ENCODE measurements at regions not wholly inside any gene's neighbourhood (a gene's known extent, or its start where the extent isn't known, plus 50 kb on each side); places are given as distances from the start of the nearest gene placed in this dataset.
"Not testable (repeated sequence)": the region's sequence is repeated elsewhere in the genome, so short reads cannot be mapped to it uniquely, and the experiment has no call there.

- ATAC-seq; H3K36me3 ChIP-seq; H3K27ac ChIP-seq; H3K4me3 ChIP-seq; DNase-seq; intact Hi-C loops (cut with DNase I); H3K27me3 ChIP-seq (ENCODE audit: low read depth): not testable (repeated sequence)
- H3K4me1 ChIP-seq, result peaks cover 19% of the 10 kb centered on the region
- peaks cover 12% of the 10 kb centered on the region for H3K9me3 ChIP-seq
These were observed 61.3 kb downstream of the ZNF860 start for GRCh38 chr3:32042867-32043266.

GRCh38 chr3:32045091-32045915 lies 61.1 kb upstream of the GPD1L start:
- Histone ChIP-seq H3K27ac (peak overlapping the region; percentile 42), H3K9me3 (peaks cover 12% of the 10 kb centered on the region), H3K4me3 (no peak overlapping the region), H3K27me3 (ENCODE audit: low read depth) (no peaks in the 10 kb centered on the region), H3K36me3 (no peaks in the 10 kb centered on the region), H3K4me1 (peaks cover 18% of the 10 kb centered on the region)
- intact Hi-C loops (cut with DNase I), result no loop called here
- no peak for TF ChIP-seq CTCF (IDR thresholded peaks at IDR 0.05)
- no peak for DNase-seq
- peak; percentile 75 to 81 for ATAC-seq

- H3K36me3 ChIP-seq, result no peaks in the 10 kb centered on the region
- TF ChIP-seq CTCF (IDR thresholded peaks at IDR 0.05), result no peak
- no peak for DNase-seq
- intact Hi-C loops (cut with DNase I), result no loop called here
- ATAC-seq, result no peak
- no peaks in the 10 kb centered on the region for H3K27me3 ChIP-seq (ENCODE audit: low read depth)
- peaks cover 18% of the 10 kb centered on the region for H3K4me1 ChIP-seq
- no peak overlapping the region for H3K4me3 ChIP-seq
- H3K9me3 ChIP-seq, result peaks cover 12% of the 10 kb centered on the region
- peak overlapping the region; percentile 42 for H3K27ac ChIP-seq
These were observed 60.3 kb upstream of the GPD1L start for GRCh38 chr3:32046102-32046501.

- TF ChIP-seq CTCF (IDR thresholded peaks at IDR 0.05), result no peak
- Histone ChIP-seq H3K9me3 (no peaks in the 10 kb centered on the region), H3K27me3 (ENCODE audit: low read depth) (no peaks in the 10 kb centered on the region), H3K27ac (no peak overlapping the region), H3K36me3 (no peaks in the 10 kb centered on the region), H3K4me1 (peaks cover 18% of the 10 kb centered on the region), H3K4me3 (no peak overlapping the region)
- intact Hi-C loops (cut with DNase I), result no loop called here
- DNase-seq (no peak), ATAC-seq (no peak)
These were observed 57.8 kb upstream of the GPD1L start for GRCh38 chr3:32048487-32049182.

- ATAC-seq (no peak), DNase-seq (no peak)
- H3K4me3 ChIP-seq, result no peak overlapping the region
- H3K27me3 ChIP-seq (ENCODE audit: low read depth), result no peaks in the 10 kb centered on the region
- no peak for TF ChIP-seq CTCF (IDR thresholded peaks at IDR 0.05)
- no peaks in the 10 kb centered on the region for H3K36me3 ChIP-seq
- peaks cover 12% of the 10 kb centered on the region for H3K4me1 ChIP-seq
- H3K9me3 ChIP-seq, result no peaks in the 10 kb centered on the region
- intact Hi-C loops (cut with DNase I), result no loop called here
- H3K27ac ChIP-seq, result no peak overlapping the region
These were observed 56.5 kb upstream of the GPD1L start for GRCh38 chr3:32049916-32050315.

- not testable (repeated sequence) for ATAC-seq; H3K27me3 ChIP-seq (ENCODE audit: low read depth)
These were observed 54.2 kb upstream of the GPD1L start for GRCh38 chr3:32052230-32052629.

GRCh38 chr3:32052851-32053250 lies 53.6 kb upstream of the GPD1L start:
- H3K36me3 ChIP-seq; H3K4me1 ChIP-seq; intact Hi-C loops (cut with DNase I); H3K4me3 ChIP-seq; H3K27ac ChIP-seq; ATAC-seq; DNase-seq; H3K9me3 ChIP-seq; H3K27me3 ChIP-seq (ENCODE audit: low read depth): not testable (repeated sequence)

More at GRCh38 chr3:32052230-32052629, 54.2 kb upstream of the GPD1L start:
- H3K4me1 ChIP-seq; H3K4me3 ChIP-seq; DNase-seq; intact Hi-C loops (cut with DNase I); H3K36me3 ChIP-seq; H3K27ac ChIP-seq; H3K9me3 ChIP-seq: not testable (repeated sequence)

Measured in lower lobe of right lung (tissue), 2 donors.